Thyroid gland (tissue), 4 donors: ENCODE measurements at regions not wholly inside any gene's neighbourhood (a gene's known extent, or its start where the extent isn't known, plus 50 kb on each side); places are given as distances from the start of the nearest gene placed in this dataset.

Experiments used
- POLR2A ChIP-seq, 2 donors: fragments of 450-650 bp; IDR thresholded peaks; one replicate each; pipeline ENCODE4 v1.6.1; 2017; ENCODE audit warnings: antibody characterized with exemption in 2 of 2, mild to moderate bottlenecking in 2 of 2, moderate library complexity in 1 of 2
- TF ChIP-seq, protein P1 (sequence below), 6 experiments: fragments of 200-600 bp in 3 of 6; fragments of 450-650 bp in 3 of 6; sonication (generic) in 3 of 6; IDR thresholded peaks; one replicate each; pipeline ENCODE4 v1.5.1; 2016 to 2019; ENCODE audit warnings: antibody characterized with exemption in 6 of 6, mild to moderate bottlenecking in 2 of 6, inconsistent platforms in 1 of 6, moderate library complexity in 1 of 6

DNA sequence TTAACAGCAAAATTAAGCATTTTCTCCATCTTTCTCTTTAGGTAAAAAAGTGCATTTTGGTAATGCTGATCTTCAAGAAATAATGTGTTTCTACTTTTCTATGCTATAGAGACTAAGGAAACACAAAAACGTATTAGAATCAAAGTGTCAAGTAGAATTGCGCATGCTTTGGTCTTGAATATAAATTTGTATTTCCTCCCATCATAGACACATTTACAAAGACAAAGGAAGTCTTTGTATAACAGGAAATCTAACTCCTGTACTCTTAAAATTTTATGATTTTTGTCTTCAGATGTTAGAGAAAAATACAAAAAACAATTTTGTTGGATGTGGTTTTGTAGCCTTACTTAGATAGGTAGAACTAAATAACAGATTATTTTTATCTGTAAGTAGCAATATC is 1299.4 kb downstream of the NCAM2 start:
- TF ChIP-seq, protein P1, sequence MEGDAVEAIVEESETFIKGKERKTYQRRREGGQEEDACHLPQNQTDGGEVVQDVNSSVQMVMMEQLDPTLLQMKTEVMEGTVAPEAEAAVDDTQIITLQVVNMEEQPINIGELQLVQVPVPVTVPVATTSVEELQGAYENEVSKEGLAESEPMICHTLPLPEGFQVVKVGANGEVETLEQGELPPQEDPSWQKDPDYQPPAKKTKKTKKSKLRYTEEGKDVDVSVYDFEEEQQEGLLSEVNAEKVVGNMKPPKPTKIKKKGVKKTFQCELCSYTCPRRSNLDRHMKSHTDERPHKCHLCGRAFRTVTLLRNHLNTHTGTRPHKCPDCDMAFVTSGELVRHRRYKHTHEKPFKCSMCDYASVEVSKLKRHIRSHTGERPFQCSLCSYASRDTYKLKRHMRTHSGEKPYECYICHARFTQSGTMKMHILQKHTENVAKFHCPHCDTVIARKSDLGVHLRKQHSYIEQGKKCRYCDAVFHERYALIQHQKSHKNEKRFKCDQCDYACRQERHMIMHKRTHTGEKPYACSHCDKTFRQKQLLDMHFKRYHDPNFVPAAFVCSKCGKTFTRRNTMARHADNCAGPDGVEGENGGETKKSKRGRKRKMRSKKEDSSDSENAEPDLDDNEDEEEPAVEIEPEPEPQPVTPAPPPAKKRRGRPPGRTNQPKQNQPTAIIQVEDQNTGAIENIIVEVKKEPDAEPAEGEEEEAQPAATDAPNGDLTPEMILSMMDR (IDR thresholded peaks at IDR 0.05) = no peak
- TF ChIP-seq POLR2A (IDR thresholded peaks at IDR 0.05) = no peak
